ENCODE measurements at regions not wholly inside any gene's neighbourhood (a gene's known extent, or its start where the extent isn't known, plus 50 kb on each side); places are given as distances from the start of the nearest gene placed in this dataset.

GRCh38 chr6:18579166-18579565, 192.0 kb downstream of the RNF144B start:
- no peak for TF ChIP-seq CTCF (IDR thresholded peaks at IDR 0.05; ENCODE audit: unreplicated experiment in 3 of 3)
- Mint-ChIP-seq H3K27ac (no peak overlapping the region), H3K4me3 (no peak overlapping the region), H3K9me3 (no peaks in the 10 kb centered on the region), H3K27me3 (ENCODE audit: low read depth) (no peaks in the 10 kb centered on the region), H3K4me1 (no peaks in the 10 kb centered on the region), H3K36me3 (ENCODE audit: low read depth) (no peaks in the 10 kb centered on the region)

- no peak overlapping the region for H3K4me3 Mint-ChIP-seq
- H3K9me3 Mint-ChIP-seq, result no peaks in the 10 kb centered on the region
- no peaks in the 10 kb centered on the region for H3K36me3 Mint-ChIP-seq (ENCODE audit: low read depth)
- TF ChIP-seq CTCF (IDR thresholded peaks at IDR 0.05; ENCODE audit: unreplicated experiment in 3 of 3), result no peak
- peaks cover under 1% of the 10 kb centered on the region for H3K4me1 Mint-ChIP-seq
- H3K27ac Mint-ChIP-seq, result no peak overlapping the region
- H3K27me3 Mint-ChIP-seq (ENCODE audit: low read depth), result no peaks in the 10 kb centered on the region
Observed at GRCh38 chr6:18579869-18580268, 192.7 kb downstream of the RNF144B start.

- no peak for TF ChIP-seq CTCF (IDR thresholded peaks at IDR 0.05; ENCODE audit: unreplicated experiment in 3 of 3)
- Mint-ChIP-seq H3K36me3 (ENCODE audit: low read depth) (no peaks in the 10 kb centered on the region), H3K27ac (no peak overlapping the region), H3K9me3 (no peaks in the 10 kb centered on the region), H3K4me1 (peaks cover 5% of the 10 kb centered on the region), H3K4me3 (no peak overlapping the region), H3K27me3 (ENCODE audit: low read depth) (no peaks in the 10 kb centered on the region)
Observed at GRCh38 chr6:18584372-18584771, 197.2 kb downstream of the RNF144B start.

- H3K4me3 Mint-ChIP-seq, result no peak overlapping the region
Observed at GRCh38 chr6:18585032-18585573, 198.0 kb downstream of the RNF144B start.

GRCh38 chr6:18586133-18586532, 199.0 kb downstream of the RNF144B start:
- Mint-ChIP-seq H3K27ac (no peak overlapping the region), H3K4me3 (no peak overlapping the region), H3K27me3 (ENCODE audit: low read depth) (peaks cover 3% of the 10 kb centered on the region), H3K9me3 (no peaks in the 10 kb centered on the region), H3K36me3 (ENCODE audit: low read depth) (no peaks in the 10 kb centered on the region), H3K4me1 (peaks cover 5% of the 10 kb centered on the region)
- no peak for TF ChIP-seq CTCF (IDR thresholded peaks at IDR 0.05; ENCODE audit: unreplicated experiment in 3 of 3)

More at GRCh38 chr6:18585032-18585573, 198.0 kb downstream of the RNF144B start:
- H3K9me3 Mint-ChIP-seq, result no peaks in the 10 kb centered on the region
- no peak overlapping the region for H3K27ac Mint-ChIP-seq
- no peaks in the 10 kb centered on the region for H3K36me3 Mint-ChIP-seq (ENCODE audit: low read depth)
- H3K27me3 Mint-ChIP-seq (ENCODE audit: low read depth), result peaks cover 1% of the 10 kb centered on the region
- H3K4me1 Mint-ChIP-seq, result peaks cover 5% of the 10 kb centered on the region
- no peak for TF ChIP-seq CTCF (IDR thresholded peaks at IDR 0.05; ENCODE audit: unreplicated experiment in 3 of 3)

GRCh38 chr6:18595774-18596530, 208.8 kb downstream of the RNF144B start:
- Mint-ChIP-seq H3K36me3 (ENCODE audit: low read depth) (no peaks in the 10 kb centered on the region), H3K9me3 (no peaks in the 10 kb centered on the region), H3K27me3 (ENCODE audit: low read depth) (peaks cover 6% of the 10 kb centered on the region), H3K4me3 (no peak overlapping the region), H3K27ac (peak overlapping the region in 1 of 3 experiments; percentile 41), H3K4me1 (peaks cover 12% of the 10 kb centered on the region)
- TF ChIP-seq CTCF (IDR thresholded peaks at IDR 0.05; ENCODE audit: unreplicated experiment in 3 of 3), result peak; percentile 89 to 95 (median 91)

Measured in nephron (organoid).